Urinary bladder (tissue), 3 donors: ENCODE measurements at regions not wholly inside any gene's neighbourhood (a gene's known extent, or its start where the extent isn't known, plus 50 kb on each side); places are given as distances from the start of the nearest gene placed in this dataset.

Experiments
- DNase-seq: peaks from one replicate; pipeline ENCODE4 v3.0.0-alpha.2; 2015; ENCODE audit errors: extremely low spot score
- H3K27ac ChIP-seq: one replicate; pipeline ENCODE4 v1.5.1; 2013; ENCODE audit warnings: low read depth, mild to moderate bottlenecking, moderate library complexity
- H3K36me3 ChIP-seq: one replicate; pipeline ENCODE4 v1.6.1; 2013; ENCODE audit warnings: mild to moderate bottlenecking, moderate library complexity; ENCODE audit not compliant: insufficient read depth
- H3K4me1 ChIP-seq: one replicate; pipeline ENCODE4 v1.6.1; 2013; ENCODE audit warnings: mild to moderate bottlenecking, moderate library complexity; ENCODE audit not compliant: insufficient read depth
- H3K4me3 ChIP-seq: one replicate; pipeline ENCODE4 v1.5.1; 2013; ENCODE audit warnings: low read depth, low read length
- WGBS: extraction: QIAGEN DNeasy Blood & Tissue Kit; methylation state at CpG from one replicate; pipeline ENCODE4 v1.1.7; 2013; 5-methylcytosine and 5-hydroxymethylcytosine counted together
- donor health status: healthy with polysubstance abuse.
- donor health status: healthy.

GRCh38 chr10:130725474-130725970 is 586.0 kb downstream of the TCERG1L start:
- no peaks in the 10 kb centered on the region for H3K4me1 ChIP-seq
- no peak overlapping the region for H3K4me3 ChIP-seq
- H3K27ac ChIP-seq, result no peak overlapping the region
- no peaks in the 10 kb centered on the region for H3K36me3 ChIP-seq
- DNase-seq, result no peak
- WGBS, result 81% methylated on average over 7 of the region's 7 CpGs

GRCh38 chr10:130726996-130727725 is 584.4 kb downstream of the TCERG1L start:
- Histone ChIP-seq H3K4me3 (no peak overlapping the region), H3K27ac (no peak overlapping the region), H3K4me1 (no peaks in the 10 kb centered on the region), H3K36me3 (no peaks in the 10 kb centered on the region)
- 87% methylated on average over 23 of the region's 23 CpGs for whole genome bisulfite sequencing
- DNase-seq, result no peak

- no peak overlapping the region for H3K27ac ChIP-seq
- no peaks in the 10 kb centered on the region for H3K36me3 ChIP-seq
- no peak overlapping the region for H3K4me3 ChIP-seq
- 68% methylated on average over 15 of the region's 15 CpGs for WGBS
- H3K4me1 ChIP-seq, result no peaks in the 10 kb centered on the region
- DNase-seq, result no peak
Measured at GRCh38 chr10:130727766-130728490, 583.6 kb downstream of the TCERG1L start.

- no peaks in the 10 kb centered on the region for H3K36me3 ChIP-seq
- H3K4me1 ChIP-seq, result no peaks in the 10 kb centered on the region
- 83% methylated on average over 23 of the region's 23 CpGs for WGBS
- no peak for DNase-seq
- no peak overlapping the region for H3K4me3 ChIP-seq
- no peak overlapping the region for H3K27ac ChIP-seq
Measured at GRCh38 chr10:130728531-130729215, 582.8 kb downstream of the TCERG1L start.

- H3K4me3 ChIP-seq, result no peak overlapping the region
- H3K4me1 ChIP-seq, result no peaks in the 10 kb centered on the region
- H3K27ac ChIP-seq, result no peak overlapping the region
- H3K36me3 ChIP-seq, result no peaks in the 10 kb centered on the region
- no peak for DNase-seq
Measured at GRCh38 chr10:130729876-130730275, 581.6 kb downstream of the TCERG1L start.

GRCh38 chr10:130737186-130737585 is 574.3 kb downstream of the TCERG1L start:
- DNase-seq, result no peak
- no peaks in the 10 kb centered on the region for H3K36me3 ChIP-seq
- H3K27ac ChIP-seq, result no peak overlapping the region
- H3K4me1 ChIP-seq, result no peaks in the 10 kb centered on the region
- 46% methylated on average over 2 of the region's 2 CpGs for WGBS
- no peak overlapping the region for H3K4me3 ChIP-seq

GRCh38 chr10:130737621-130738020 is 573.9 kb downstream of the TCERG1L start:
- WGBS, result 31% methylated on average over 5 of the region's 5 CpGs
- H3K36me3 ChIP-seq, result no peaks in the 10 kb centered on the region
- no peak for DNase-seq

GRCh38 chr10:130739016-130739756 is 572.3 kb downstream of the TCERG1L start:
- no peak overlapping the region for H3K4me3 ChIP-seq
- no peak overlapping the region for H3K27ac ChIP-seq
- no peaks in the 10 kb centered on the region for H3K4me1 ChIP-seq
- no peaks in the 10 kb centered on the region for H3K36me3 ChIP-seq
- no peak for DNase-seq
- WGBS, result 86% methylated on average over 6 of the region's 6 CpGs

More at GRCh38 chr10:130737621-130738020, 573.9 kb downstream of the TCERG1L start:
- H3K4me3 ChIP-seq, result no peak overlapping the region
- H3K27ac ChIP-seq, result no peak overlapping the region
- no peaks in the 10 kb centered on the region for H3K4me1 ChIP-seq

GRCh38 chr10:130739757-130740145 is 571.8 kb downstream of the TCERG1L start:
- H3K36me3 ChIP-seq, result no peaks in the 10 kb centered on the region
- no peak overlapping the region for H3K4me3 ChIP-seq
- WGBS, result 81% methylated on average over 9 of the region's 9 CpGs
- no peak overlapping the region for H3K27ac ChIP-seq
- no peak for DNase-seq
- H3K4me1 ChIP-seq, result no peaks in the 10 kb centered on the region

GRCh38 chr10:130740166-130740565 is 571.4 kb downstream of the TCERG1L start:
- no peaks in the 10 kb centered on the region for H3K36me3 ChIP-seq
- H3K27ac ChIP-seq, result no peak overlapping the region
- WGBS, result 83% methylated on average over 11 of the region's 11 CpGs
- no peak overlapping the region for H3K4me3 ChIP-seq
- no peaks in the 10 kb centered on the region for H3K4me1 ChIP-seq
- no peak for DNase-seq

GRCh38 chr10:130740915-130741750 is 570.4 kb downstream of the TCERG1L start:
- H3K4me1 ChIP-seq, result no peaks in the 10 kb centered on the region
- no peak overlapping the region for H3K27ac ChIP-seq
- DNase-seq, result no peak
- H3K4me3 ChIP-seq, result no peak overlapping the region
- WGBS, result 53% methylated on average over 20 of the region's 20 CpGs
- no peaks in the 10 kb centered on the region for H3K36me3 ChIP-seq

GRCh38 chr10:130741901-130742855 is 569.3 kb downstream of the TCERG1L start:
- no peaks in the 10 kb centered on the region for H3K36me3 ChIP-seq
- DNase-seq, result no peak
- no peaks in the 10 kb centered on the region for H3K4me1 ChIP-seq
- no peak overlapping the region for H3K27ac ChIP-seq
- 85% methylated on average over 23 of the region's 23 CpGs for WGBS
- no peak overlapping the region for H3K4me3 ChIP-seq
